Lung (tissue), 11 donors: ENCODE measurements at regions not wholly inside any gene's neighbourhood (a gene's known extent, or its start where the extent isn't known, plus 50 kb on each side); places are given as distances from the start of the nearest gene placed in this dataset.

Experiments used
- ATAC-seq: fragments of 200-7000 bp; cut with Tn5 transposase; one replicate; pipeline ENCODE4 v1.9.1; 2020; ENCODE audit warnings: moderate number of reproducible peaks; ENCODE audit not compliant: insufficient read depth, low FRiP score
- DNase-seq, 3 donors: peaks; one replicate each; pipeline ENCODE4 v3.0.0-alpha.2; 2013 to 2017
- H3K27ac ChIP-seq, 2 donors: one replicate each; pipeline ENCODE4 v1.5.1; 2013; ENCODE audit warnings: mild to moderate bottlenecking in 2 of 2, moderate library complexity in 2 of 2, control low read depth in 1 of 2, inconsistent platforms in 1 of 2, low read depth in 1 of 2, low read length in 1 of 2
- H3K27me3 ChIP-seq, 3 donors: one replicate each; pipeline ENCODE4 v1.5.1; 2013; ENCODE audit warnings: low read length in 2 of 3; ENCODE audit not compliant: control insufficient read depth in 3 of 3, insufficient read depth in 3 of 3
- H3K36me3 ChIP-seq, 4 donors: one replicate each; pipeline ENCODE4 v1.5.1; 2013; ENCODE audit warnings: low read length in 4 of 4, mild to moderate bottlenecking in 1 of 4, moderate library complexity in 1 of 4; ENCODE audit not compliant: control insufficient read depth in 4 of 4, insufficient read depth in 4 of 4
- H3K4me1 ChIP-seq, 5 donors: one replicate each; pipeline ENCODE4 v1.5.1; 2013; ENCODE audit warnings: low read length in 5 of 5, mild to moderate bottlenecking in 2 of 5, moderate library complexity in 1 of 5; ENCODE audit not compliant: control insufficient read depth in 5 of 5, insufficient read depth in 5 of 5
- H3K4me3 ChIP-seq: one replicate; pipeline ENCODE4 v1.5.1; 2013; ENCODE audit warnings: mild to moderate bottlenecking, control low read depth, moderate library complexity
- H3K9ac ChIP-seq, 2 donors: one replicate each; pipeline ENCODE4 v1.5.1; 2013; ENCODE audit warnings: low read length in 2 of 2, control low read depth in 1 of 2; ENCODE audit not compliant: insufficient read depth in 1 of 2
- H3K9me3 ChIP-seq, 4 donors: one replicate each; pipeline ENCODE4 v1.5.1; 2013; ENCODE audit warnings: low read length in 3 of 4, mild to moderate bottlenecking in 1 of 4, moderate library complexity in 1 of 4; ENCODE audit not compliant: control insufficient read depth in 4 of 4, insufficient read depth in 3 of 4
- CTCF ChIP-seq: IDR thresholded peaks from 2 replicates; pipeline ENCODE4 v1.5.1; 2012; ENCODE audit warnings: mild to moderate bottlenecking; ENCODE audit errors: control extremely low read depth, extremely low read depth
- WGBS, 2 donors: extraction: QIAGEN DNeasy Blood & Tissue Kit; methylation state at CpG; one replicate each; pipeline ENCODE4 v1.1.7; 2013; 5-methylcytosine and 5-hydroxymethylcytosine counted together
- donor health status: control.
- donor health status: control.
- donor health status: Bipolar disorder and iron deficiency.
- donor health status: healthy.
- donor health status: DM: yes; HTN: yes; CAD: no.

GRCh38 chr5:6902094-6902493, 188.9 kb downstream of the TENT4A start:
- no peaks in the 10 kb centered on the region for H3K36me3 ChIP-seq
- H3K4me3 ChIP-seq: no peak overlapping the region
- no peaks in the 10 kb centered on the region for H3K27me3 ChIP-seq
- no peak overlapping the region for H3K27ac ChIP-seq
- ATAC-seq: no peak
- 87 to 89% methylated on average over 3 of the region's 3 CpGs for WGBS, 2 donors
- H3K9ac ChIP-seq: no peak overlapping the region
- no peak for DNase-seq
- no peak for TF ChIP-seq CTCF
- H3K9me3 ChIP-seq: peaks cover 0 to 10% (median 0%) of the 10 kb centered on the region in 4 donors
- H3K4me1 ChIP-seq: no peaks in the 10 kb centered on the region

GRCh38 chr5:6902597-6902996, 189.4 kb downstream of the TENT4A start:
- ATAC-seq (no peak), DNase-seq (no peak)
- Histone ChIP-seq H3K36me3 (no peaks in the 10 kb centered on the region), H3K4me1 (no peaks in the 10 kb centered on the region), H3K9ac (no peak overlapping the region), H3K4me3 (no peak overlapping the region), H3K27ac (no peak overlapping the region), H3K9me3 (peaks cover 0 to 10% (median 0%) of the 10 kb centered on the region in 4 donors), H3K27me3 (no peaks in the 10 kb centered on the region)
- WGBS, 2 donors: 86 to 90% methylated on average over 5 of the region's 5 CpGs
- no peak for TF ChIP-seq CTCF

- Histone ChIP-seq H3K4me3 (no peak overlapping the region), H3K27me3 (no peaks in the 10 kb centered on the region), H3K9ac (no peak overlapping the region), H3K4me1 (no peaks in the 10 kb centered on the region), H3K9me3 (peaks cover 0 to 13% (median 0%) of the 10 kb centered on the region in 4 donors), H3K36me3 (no peaks in the 10 kb centered on the region), H3K27ac (no peak overlapping the region)
- DNase-seq (no peak), ATAC-seq (no peak)
- 53 to 54% methylated on average over 3 of the region's 3 CpGs for WGBS, 2 donors
- TF ChIP-seq CTCF: no peak
These were observed 190.7 kb downstream of the TENT4A start for GRCh38 chr5:6903934-6904333.

GRCh38 chr5:6904860-6905259, 191.6 kb downstream of the TENT4A start:
- Histone ChIP-seq H3K27me3 (no peaks in the 10 kb centered on the region), H3K9me3 (peaks cover 0 to 13% (median 0%) of the 10 kb centered on the region in 4 donors), H3K4me1 (no peaks in the 10 kb centered on the region), H3K9ac (no peak overlapping the region), H3K4me3 (no peak overlapping the region), H3K27ac (no peak overlapping the region), H3K36me3 (no peaks in the 10 kb centered on the region)
- no peak for TF ChIP-seq CTCF
- DNase-seq: peak in 2 of 3 donors; percentile 52 to 76
- 53 to 81% methylated on average over 2 of the region's 2 CpGs for WGBS, 2 donors
- ATAC-seq: no peak
